Right forelimb (tissue), 1 donor: ENCODE measurements at regions not wholly inside any gene's neighbourhood (a gene's known extent, or its start where the extent isn't known, plus 50 kb on each side); places are given as distances from the start of the nearest gene placed in this dataset.
"Not testable (repeated sequence)": the region's sequence is repeated elsewhere in the genome, so short reads cannot be mapped to it uniquely, and the experiment has no call there.

ENCODE experiments used
- DNase-seq: peaks from one replicate; pipeline ENCODE4 v3.0.0-alpha.2; 2018

- not testable (repeated sequence) for DNase-seq
These were observed 58.4 kb upstream of the RNF38 start for GRCh38 chr9:36458430-36458915.

- DNase-seq, result no peak
These were observed 57.9 kb upstream of the RNF38 start for GRCh38 chr9:36457836-36458429.

GRCh38 chr9:36456480-36457065, 56.5 kb upstream of the RNF38 start:
- DNase-seq, result no peak

- no peak for DNase-seq
These were observed 51.9 kb upstream of the RNF38 start for GRCh38 chr9:36451949-36452348.

- DNase-seq, result no peak
These were observed 50.2 kb upstream of the RNF38 start for GRCh38 chr9:36450110-36450732.
